Fibroblast of villous mesenchyme (primary cell): ENCODE measurements at regions not wholly inside any gene's neighbourhood (a gene's known extent, or its start where the extent isn't known, plus 50 kb on each side); places are given as distances from the start of the nearest gene placed in this dataset.

ENCODE experiments used
- DNase-seq: peaks from one replicate; pipeline ENCODE4 v3.0.0-alpha.2; 2010; ENCODE audit warnings: low read depth
- H3K4me3 ChIP-seq: 2 replicates; pipeline ENCODE4 v1.5.1; 2011; ENCODE audit warnings: low read depth, mild to moderate bottlenecking, low read length
- CTCF ChIP-seq: IDR thresholded peaks from 2 replicates; pipeline ENCODE4 v1.5.1; 2012; ENCODE audit warnings: low read depth, mild to moderate bottlenecking, low read length; ENCODE audit not compliant: insufficient read depth

- no peak overlapping the region for H3K4me3 ChIP-seq
- TF ChIP-seq CTCF: no peak
- no peak for DNase-seq
These were observed 440.6 kb upstream of the SLC35B3 start for GRCh38 chr6:8875986-8876385.

DNA sequence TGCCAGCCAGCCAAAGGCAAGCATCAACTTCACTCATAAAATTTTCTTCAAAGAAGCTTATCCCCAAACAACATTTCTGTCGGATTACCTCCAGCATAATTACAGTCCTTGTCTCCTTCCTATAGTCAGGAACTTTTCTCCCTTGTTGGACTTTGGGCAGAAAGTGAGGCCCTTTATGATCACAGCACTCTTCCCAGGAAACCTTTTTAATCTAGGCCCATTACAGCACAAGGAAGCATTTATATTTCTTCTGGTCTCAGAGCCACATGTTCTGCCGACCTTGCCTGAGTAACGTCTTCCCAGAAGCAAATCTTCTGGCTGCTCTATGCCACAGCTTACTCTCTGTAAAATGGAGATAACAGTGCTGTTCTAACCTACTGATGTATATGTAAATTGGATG is 437.2 kb upstream of the SLC35B3 start:
- DNase-seq: no peak
- no peak for TF ChIP-seq CTCF
- no peak overlapping the region for H3K4me3 ChIP-seq

DNA sequence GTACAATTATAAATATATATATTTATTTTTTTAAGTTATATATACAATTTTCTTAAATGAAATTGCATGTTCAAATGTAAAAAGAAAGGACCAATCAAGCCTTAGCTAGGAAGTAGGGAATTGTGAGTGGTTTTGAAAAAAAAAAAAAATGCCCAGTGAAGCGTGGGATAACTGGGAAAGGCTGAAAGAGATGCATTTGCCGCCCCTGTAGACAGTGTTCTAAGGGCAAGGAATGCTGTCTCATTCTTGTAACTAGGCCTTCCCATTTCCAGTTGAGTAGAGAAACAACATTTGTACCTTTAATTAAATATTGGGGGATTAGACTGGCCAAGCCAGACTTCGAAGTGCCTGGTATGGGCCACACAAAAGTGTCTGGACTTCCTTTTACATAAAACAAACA is 430.1 kb upstream of the SLC35B3 start:
- H3K4me3 ChIP-seq: no peak overlapping the region
- no peak for DNase-seq
- TF ChIP-seq CTCF: no peak

DNA sequence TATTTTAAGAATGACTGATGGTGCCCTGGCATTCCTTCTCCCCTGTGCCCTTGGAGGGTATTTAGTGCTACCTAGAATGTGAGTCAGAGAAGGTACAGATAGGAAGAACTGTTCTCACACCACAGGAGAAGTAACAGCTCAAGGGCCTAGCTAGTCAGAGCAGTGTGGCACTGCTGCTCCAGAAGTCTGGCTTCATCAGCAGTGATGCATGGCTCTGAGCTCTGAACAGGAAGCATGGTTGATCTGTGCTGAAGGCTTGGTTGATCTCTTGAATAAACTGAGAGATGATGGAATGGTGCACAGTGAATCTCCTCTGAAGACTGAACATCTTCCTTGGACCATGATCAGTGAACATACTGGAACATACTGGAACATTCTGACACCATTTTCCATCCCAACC is 425.3 kb upstream of the SLC35B3 start:
- no peak overlapping the region for H3K4me3 ChIP-seq
- no peak for DNase-seq
- no peak for TF ChIP-seq CTCF

DNA sequence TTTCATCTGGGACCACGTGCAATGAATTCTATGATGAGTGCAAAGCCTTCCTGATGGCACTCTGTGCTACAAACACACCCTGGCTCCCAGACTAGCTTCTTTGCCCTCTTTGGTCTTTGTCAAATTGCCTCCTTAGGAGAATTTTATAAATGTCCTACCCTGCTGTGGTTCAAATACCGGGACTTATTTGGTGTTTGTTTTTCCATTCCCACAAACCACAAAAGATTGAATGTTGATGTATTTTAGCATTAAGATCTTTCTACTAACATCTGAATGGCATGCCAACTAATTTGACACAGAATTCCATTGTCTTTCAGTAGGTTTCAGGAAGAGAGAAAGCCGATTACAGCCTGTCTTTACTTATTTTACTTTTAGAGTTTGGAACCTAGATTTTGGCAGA is 424.2 kb upstream of the SLC35B3 start:
- DNase-seq: no peak
- TF ChIP-seq CTCF: no peak
- no peak overlapping the region for H3K4me3 ChIP-seq

DNA sequence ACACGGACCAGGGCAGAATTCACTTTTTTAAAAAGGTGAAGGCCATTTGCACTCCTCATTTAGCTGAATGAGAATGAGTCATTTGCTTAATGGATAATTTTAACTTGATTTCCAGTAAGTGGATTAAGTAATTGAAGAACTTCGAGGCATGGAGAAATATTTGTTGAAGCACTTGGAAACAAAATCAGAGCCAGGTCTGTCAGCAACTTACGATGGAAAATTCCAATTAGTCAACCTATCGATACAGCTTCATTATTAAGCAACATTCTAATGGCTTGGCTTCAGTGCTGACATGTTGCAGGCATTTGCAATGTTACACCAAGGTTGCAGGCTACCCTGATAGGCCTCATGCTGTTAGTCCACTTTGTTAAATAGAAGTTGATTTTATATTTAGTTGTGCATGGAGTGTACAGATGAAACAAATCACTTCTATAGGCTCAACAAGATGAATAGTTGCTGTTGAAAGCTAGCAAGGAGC is 423.5 kb upstream of the SLC35B3 start:
- no peak for DNase-seq
- no peak overlapping the region for H3K4me3 ChIP-seq
- no peak for TF ChIP-seq CTCF

DNA sequence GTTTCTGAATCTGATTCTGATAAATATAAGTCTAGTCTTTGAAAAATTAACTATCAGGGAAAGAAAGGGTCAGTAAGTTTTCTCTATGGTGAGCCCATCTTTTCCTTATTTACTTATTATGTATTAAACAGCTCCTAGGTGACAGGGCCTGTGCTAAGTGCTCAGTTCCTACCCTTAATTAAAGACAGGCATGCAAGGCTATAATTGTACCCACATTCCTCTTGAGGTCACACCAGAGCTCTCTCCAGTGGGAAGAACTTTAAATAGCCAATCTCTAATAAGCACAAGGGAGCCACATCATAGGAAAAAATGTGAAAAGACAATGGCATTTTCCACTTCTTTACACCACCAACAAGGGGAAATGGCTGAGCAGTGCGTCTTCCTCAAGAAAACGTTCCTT is 421.8 kb upstream of the SLC35B3 start:
- no peak for TF ChIP-seq CTCF
- H3K4me3 ChIP-seq: no peak overlapping the region
- no peak for DNase-seq
